ENCODE measurements at regions not wholly inside any gene's neighbourhood (a gene's known extent, or its start where the extent isn't known, plus 50 kb on each side); places are given as distances from the start of the nearest gene placed in this dataset.

- TF ChIP-seq, protein P1, sequence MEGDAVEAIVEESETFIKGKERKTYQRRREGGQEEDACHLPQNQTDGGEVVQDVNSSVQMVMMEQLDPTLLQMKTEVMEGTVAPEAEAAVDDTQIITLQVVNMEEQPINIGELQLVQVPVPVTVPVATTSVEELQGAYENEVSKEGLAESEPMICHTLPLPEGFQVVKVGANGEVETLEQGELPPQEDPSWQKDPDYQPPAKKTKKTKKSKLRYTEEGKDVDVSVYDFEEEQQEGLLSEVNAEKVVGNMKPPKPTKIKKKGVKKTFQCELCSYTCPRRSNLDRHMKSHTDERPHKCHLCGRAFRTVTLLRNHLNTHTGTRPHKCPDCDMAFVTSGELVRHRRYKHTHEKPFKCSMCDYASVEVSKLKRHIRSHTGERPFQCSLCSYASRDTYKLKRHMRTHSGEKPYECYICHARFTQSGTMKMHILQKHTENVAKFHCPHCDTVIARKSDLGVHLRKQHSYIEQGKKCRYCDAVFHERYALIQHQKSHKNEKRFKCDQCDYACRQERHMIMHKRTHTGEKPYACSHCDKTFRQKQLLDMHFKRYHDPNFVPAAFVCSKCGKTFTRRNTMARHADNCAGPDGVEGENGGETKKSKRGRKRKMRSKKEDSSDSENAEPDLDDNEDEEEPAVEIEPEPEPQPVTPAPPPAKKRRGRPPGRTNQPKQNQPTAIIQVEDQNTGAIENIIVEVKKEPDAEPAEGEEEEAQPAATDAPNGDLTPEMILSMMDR (conservative IDR thresholded peaks at IDR 0.05; ENCODE audit: low read length), result no peak
- TF ChIP-seq EZH2phosphoT487 (IDR thresholded peaks at IDR 0.05; ENCODE audit: borderline replicate concordance), result no peak
Observed at GRCh38 chr4:140254651-140255299, 100.8 kb upstream of the MAML3 start.

Measured in Loucy (cell line).